ENCODE measurements at regions not wholly inside any gene's neighbourhood (a gene's known extent, or its start where the extent isn't known, plus 50 kb on each side); places are given as distances from the start of the nearest gene placed in this dataset.

DNA sequence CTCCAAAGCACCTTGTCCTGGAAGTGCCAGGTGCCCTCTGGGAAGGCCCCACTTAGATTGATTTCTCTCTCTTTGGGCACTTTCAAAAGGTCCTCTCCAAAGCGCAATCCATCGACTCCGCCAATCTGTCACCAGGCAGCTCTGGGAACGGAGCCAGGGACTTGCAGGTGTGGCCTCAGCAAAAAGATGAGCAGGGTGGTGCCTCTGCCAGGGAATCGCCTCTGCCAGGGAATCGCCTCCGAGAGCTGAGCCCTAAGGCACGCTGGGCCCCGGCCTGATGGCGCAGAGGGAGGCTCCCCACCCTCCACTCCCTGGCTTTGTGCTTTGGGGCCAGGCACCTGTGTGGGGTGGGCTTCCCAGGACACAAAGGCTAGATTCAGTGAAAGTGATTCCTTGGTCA is 1391.3 kb downstream of the TBC1D22A start:
- ATAC-seq (replicated peaks in 1 of 4) (no peak), DNase-seq (no peak)
- H3K4me3 ChIP-seq (ENCODE audit: control insufficient read depth in 1 of 2, extremely low read depth in 1 of 2, low read length in 1 of 2) = no peak overlapping the region
- Mint-ChIP-seq H3K4me1 (peaks cover 0 to 3% (median 0%) of the 10 kb centered on the region in 3 donors), H3K27me3 (no peaks in the 10 kb centered on the region), H3K4me3 (no peak overlapping the region), H3K9me3 (no peaks in the 10 kb centered on the region), H3K36me3 (no peaks in the 10 kb centered on the region), H3K27ac (no peak overlapping the region)
- WGBS (ENCODE audit: insufficient coverage) = 92% methylated on average over 5 of the region's 10 CpGs
- ChIA-PET POLR2A (no interaction called here), CTCF (no interaction called here)
- peaks cover 0 to 20% of the 10 kb centered on the region in 2 experiments for H3K27me3 ChIP-seq (replicated peaks in 1 of 2; ENCODE audit: control insufficient read depth in 2 of 2, extremely low read depth in 1 of 2, insufficient read depth in 2 of 2, low read length in 1 of 2)
- H3K27ac ChIP-seq (ENCODE audit: low read length) = no peak overlapping the region
- no peaks in the 10 kb centered on the region for H3K9me3 ChIP-seq
- no peaks in the 10 kb centered on the region for H3K36me3 ChIP-seq (ENCODE audit: control insufficient read depth in 2 of 2, extremely low read depth in 1 of 2, insufficient read depth in 1 of 2, low read length in 1 of 2)
- no peaks in the 10 kb centered on the region for H3K4me1 ChIP-seq (ENCODE audit: control insufficient read depth in 1 of 2, extremely low read depth in 1 of 2, insufficient read depth in 2 of 2, low read length in 2 of 2)

DNA sequence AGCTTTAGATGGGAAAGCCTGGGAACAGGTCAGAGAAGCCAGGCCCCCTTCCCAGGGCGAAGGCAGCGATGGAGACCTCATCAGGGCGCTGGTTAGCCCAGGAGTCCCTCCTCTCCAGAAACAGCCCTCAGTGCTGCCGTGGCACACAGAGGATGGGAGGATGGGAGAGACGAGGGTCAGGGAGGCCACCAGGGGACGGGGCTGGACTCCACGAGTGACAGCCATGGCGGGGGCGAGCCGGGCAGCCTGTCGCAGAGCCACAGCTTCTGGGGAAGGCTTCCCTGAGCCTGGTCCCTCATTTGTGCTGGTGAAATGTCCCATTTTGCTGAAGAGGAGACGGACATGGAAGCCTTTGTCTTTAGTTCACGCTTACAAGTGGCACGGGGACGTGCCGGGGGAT is 1390.5 kb downstream of the TBC1D22A start:
- 92% methylated on average over 12 of the region's 16 CpGs for WGBS (ENCODE audit: insufficient coverage)
- Mint-ChIP-seq H3K9me3 (no peaks in the 10 kb centered on the region), H3K36me3 (no peaks in the 10 kb centered on the region), H3K4me3 (no peak overlapping the region), H3K4me1 (peaks cover 0 to 3% (median 0%) of the 10 kb centered on the region in 3 donors), H3K27ac (no peak overlapping the region), H3K27me3 (no peaks in the 10 kb centered on the region)
- Histone ChIP-seq H3K36me3 (ENCODE audit: control insufficient read depth in 2 of 2, extremely low read depth in 1 of 2, insufficient read depth in 1 of 2, low read length in 1 of 2) (no peaks in the 10 kb centered on the region), H3K4me3 (ENCODE audit: control insufficient read depth in 1 of 2, extremely low read depth in 1 of 2, low read length in 1 of 2) (no peak overlapping the region), H3K9me3 (no peaks in the 10 kb centered on the region), H3K4me1 (ENCODE audit: control insufficient read depth in 1 of 2, extremely low read depth in 1 of 2, insufficient read depth in 2 of 2, low read length in 2 of 2) (no peaks in the 10 kb centered on the region), H3K27me3 (replicated peaks in 1 of 2; ENCODE audit: control insufficient read depth in 2 of 2, extremely low read depth in 1 of 2, insufficient read depth in 2 of 2, low read length in 1 of 2) (peaks cover 0 to 25% of the 10 kb centered on the region in 2 experiments), H3K27ac (ENCODE audit: low read length) (no peak overlapping the region)
- DNase-seq (no peak), ATAC-seq (replicated peaks in 1 of 4) (no peak)
- ChIA-PET POLR2A (no interaction called here), CTCF (no interaction called here)

DNA sequence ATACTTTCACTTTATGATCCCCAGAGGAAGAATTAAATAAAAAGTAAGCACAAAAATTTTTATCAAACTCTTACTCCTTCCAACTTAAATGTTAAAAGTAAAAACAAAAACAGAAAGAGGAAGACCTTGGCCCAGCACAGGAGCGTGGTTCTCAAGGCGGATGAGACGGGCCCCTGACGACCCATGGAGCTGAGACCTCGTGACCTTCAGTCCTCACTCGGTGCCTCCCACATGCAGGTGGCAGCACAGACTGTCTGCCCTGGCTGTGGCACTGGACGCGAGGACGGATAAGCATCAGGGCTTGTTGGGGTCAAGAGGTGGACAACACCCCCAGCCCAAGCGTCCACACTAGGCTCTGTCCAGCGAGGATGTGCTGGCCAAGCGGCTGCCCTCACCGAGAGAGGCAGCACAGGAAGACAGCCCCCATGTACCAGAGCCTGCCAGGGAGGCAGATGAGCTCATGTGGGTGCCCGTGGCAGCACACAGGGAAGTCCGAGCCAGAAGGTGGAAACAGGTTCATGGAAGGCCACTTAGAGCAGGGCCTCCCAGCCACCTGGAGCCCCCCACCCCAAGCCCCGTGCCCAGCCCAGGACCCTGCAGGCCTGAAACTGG is 1389.8 kb downstream of the TBC1D22A start:
- ATAC-seq (replicated peaks in 1 of 4) (no peak), DNase-seq (no peak)
- H3K36me3 Mint-ChIP-seq = no peaks in the 10 kb centered on the region
- H3K4me3 ChIP-seq (ENCODE audit: control insufficient read depth in 1 of 2, extremely low read depth in 1 of 2, low read length in 1 of 2) = no peak overlapping the region
- no peaks in the 10 kb centered on the region for H3K9me3 Mint-ChIP-seq
- H3K4me1 ChIP-seq (ENCODE audit: control insufficient read depth in 1 of 2, extremely low read depth in 1 of 2, insufficient read depth in 2 of 2, low read length in 2 of 2) = no peaks in the 10 kb centered on the region
- no peaks in the 10 kb centered on the region for H3K27me3 Mint-ChIP-seq
- no peaks in the 10 kb centered on the region for H3K9me3 ChIP-seq
- CTCF ChIA-PET = no interaction called here
- H3K27ac ChIP-seq (ENCODE audit: low read length) = no peak overlapping the region
- WGBS (ENCODE audit: insufficient coverage) = 55% methylated on average over 15 of the region's 16 CpGs
- H3K4me1 Mint-ChIP-seq = peaks cover 0 to 3% (median 0%) of the 10 kb centered on the region in 3 donors
- H3K27me3 ChIP-seq (replicated peaks in 1 of 2; ENCODE audit: control insufficient read depth in 2 of 2, extremely low read depth in 1 of 2, insufficient read depth in 2 of 2, low read length in 1 of 2) = peaks cover 0 to 27% of the 10 kb centered on the region in 2 experiments
- H3K36me3 ChIP-seq (ENCODE audit: control insufficient read depth in 2 of 2, extremely low read depth in 1 of 2, insufficient read depth in 1 of 2, low read length in 1 of 2) = no peaks in the 10 kb centered on the region
- H3K27ac Mint-ChIP-seq = no peak overlapping the region
- H3K4me3 Mint-ChIP-seq = no peak overlapping the region
- POLR2A ChIA-PET = no interaction called here

DNA sequence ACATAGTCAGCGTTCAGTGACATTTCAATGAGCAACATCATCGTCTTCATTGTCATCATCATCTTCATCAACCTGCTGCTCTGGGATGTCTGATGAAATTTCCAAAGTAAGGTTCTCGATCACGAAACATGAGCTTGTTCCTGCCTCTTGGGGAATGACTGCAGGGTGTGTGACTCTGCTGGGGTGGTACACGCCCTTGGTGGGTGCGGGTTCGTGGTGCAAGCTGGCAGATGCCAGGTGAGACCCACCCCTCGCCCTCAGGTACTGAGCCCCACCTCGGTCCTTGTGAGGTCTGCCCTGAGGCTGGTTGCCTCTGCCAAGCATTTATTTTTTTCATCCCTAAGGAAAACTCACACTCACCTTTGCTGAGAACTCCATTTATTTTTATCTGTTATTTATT is 1389.2 kb downstream of the TBC1D22A start:
- Mint-ChIP-seq H3K9me3 (no peaks in the 10 kb centered on the region), H3K4me1 (peaks cover 0 to 3% (median 0%) of the 10 kb centered on the region in 3 donors), H3K36me3 (no peaks in the 10 kb centered on the region), H3K4me3 (no peak overlapping the region), H3K27me3 (no peaks in the 10 kb centered on the region), H3K27ac (no peak overlapping the region)
- H3K4me1 ChIP-seq (ENCODE audit: control insufficient read depth in 1 of 2, extremely low read depth in 1 of 2, insufficient read depth in 2 of 2, low read length in 2 of 2) = no peaks in the 10 kb centered on the region
- ATAC-seq (replicated peaks in 1 of 4) (no peak), DNase-seq (no peak)
- H3K27ac ChIP-seq (ENCODE audit: low read length) = no peak overlapping the region
- H3K4me3 ChIP-seq (ENCODE audit: control insufficient read depth in 1 of 2, extremely low read depth in 1 of 2, low read length in 1 of 2) = no peak overlapping the region
- no peaks in the 10 kb centered on the region for H3K36me3 ChIP-seq (ENCODE audit: control insufficient read depth in 2 of 2, extremely low read depth in 1 of 2, insufficient read depth in 1 of 2, low read length in 1 of 2)
- WGBS (ENCODE audit: insufficient coverage) = 82% methylated on average over 5 of the region's 9 CpGs
- CTCF ChIA-PET = no interaction called here
- H3K27me3 ChIP-seq (replicated peaks in 1 of 2; ENCODE audit: control insufficient read depth in 2 of 2, extremely low read depth in 1 of 2, insufficient read depth in 2 of 2, low read length in 1 of 2) = peaks cover 0 to 28% of the 10 kb centered on the region in 2 experiments
- H3K9me3 ChIP-seq = no peaks in the 10 kb centered on the region
- POLR2A ChIA-PET = no interaction called here

DNA sequence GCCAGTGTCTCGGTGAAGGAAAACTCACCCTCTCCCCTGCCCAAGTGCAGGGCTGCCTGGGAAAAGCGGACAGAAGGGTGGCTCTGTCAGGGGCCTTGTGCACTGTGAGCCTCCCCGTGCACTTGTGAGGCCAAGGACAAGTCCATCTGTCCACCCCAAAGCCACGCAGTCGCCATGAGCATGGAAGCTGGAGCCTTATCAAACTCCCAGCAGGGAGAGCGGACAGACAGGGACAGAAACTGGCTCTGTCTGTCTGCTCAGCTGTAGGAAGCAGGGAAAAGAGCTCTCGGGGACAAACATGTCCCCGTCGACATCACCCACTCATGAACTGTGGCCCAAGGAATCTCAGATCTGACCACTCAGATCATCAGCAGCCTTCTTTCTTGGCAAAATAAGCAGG is 1385.4 kb downstream of the TBC1D22A start:
- CTCF ChIA-PET = no interaction called here
- no peaks in the 10 kb centered on the region for H3K36me3 ChIP-seq (ENCODE audit: control insufficient read depth in 2 of 2, extremely low read depth in 1 of 2, insufficient read depth in 1 of 2, low read length in 1 of 2)
- 79% methylated on average over 9 of the region's 9 CpGs for WGBS (ENCODE audit: insufficient coverage)
- H3K4me1 Mint-ChIP-seq = peaks cover 0 to 3% (median 0%) of the 10 kb centered on the region in 3 donors
- POLR2A ChIA-PET = no interaction called here
- H3K4me3 Mint-ChIP-seq = no peak overlapping the region
- H3K27me3 Mint-ChIP-seq = peaks cover 18 to 24% of the 10 kb centered on the region in 2 donors
- peaks cover 0 to 5% (median 0%) of the 10 kb centered on the region in 3 donors for H3K9me3 Mint-ChIP-seq
- H3K27ac ChIP-seq (ENCODE audit: low read length) = no peak overlapping the region
- H3K27ac Mint-ChIP-seq = no peak overlapping the region
- DNase-seq (no peak), ATAC-seq (replicated peaks in 1 of 4) (no peak)
- no peaks in the 10 kb centered on the region for H3K9me3 ChIP-seq
- H3K4me3 ChIP-seq (ENCODE audit: control insufficient read depth in 1 of 2, extremely low read depth in 1 of 2, low read length in 1 of 2) = no peak overlapping the region
- no peaks in the 10 kb centered on the region for H3K36me3 Mint-ChIP-seq
- H3K27me3 ChIP-seq (replicated peaks in 1 of 2; ENCODE audit: control insufficient read depth in 2 of 2, extremely low read depth in 1 of 2, insufficient read depth in 2 of 2, low read length in 1 of 2) = peaks cover 0 to 50% of the 10 kb centered on the region in 2 experiments
- H3K4me1 ChIP-seq (ENCODE audit: control insufficient read depth in 1 of 2, extremely low read depth in 1 of 2, insufficient read depth in 2 of 2, low read length in 2 of 2) = no peaks in the 10 kb centered on the region

DNA sequence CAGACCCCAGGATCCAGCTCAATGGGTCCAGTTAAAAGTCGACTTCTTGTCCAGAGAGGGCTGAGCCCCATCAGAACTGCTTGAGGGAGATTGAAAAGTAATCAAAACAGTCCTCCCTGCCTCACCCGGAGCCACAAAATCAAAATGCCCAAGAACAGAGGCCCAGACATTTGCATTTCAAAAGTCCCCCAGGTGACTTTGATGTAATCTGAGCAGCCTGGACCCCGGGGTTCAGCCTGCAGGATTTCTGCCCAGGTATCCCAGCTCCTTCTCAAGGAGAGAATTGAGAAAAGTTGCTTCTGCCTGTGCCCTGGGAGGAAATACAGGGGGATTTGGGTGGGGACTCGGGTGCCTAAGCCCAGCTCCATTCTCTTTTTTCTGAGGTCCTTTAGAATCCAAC is 1385.0 kb downstream of the TBC1D22A start:
- no peak for DNase-seq
- Histone ChIP-seq H3K9me3 (no peaks in the 10 kb centered on the region), H3K4me3 (ENCODE audit: control insufficient read depth in 1 of 2, extremely low read depth in 1 of 2, low read length in 1 of 2) (no peak overlapping the region), H3K4me1 (ENCODE audit: control insufficient read depth in 1 of 2, extremely low read depth in 1 of 2, insufficient read depth in 2 of 2, low read length in 2 of 2) (no peaks in the 10 kb centered on the region), H3K36me3 (ENCODE audit: control insufficient read depth in 2 of 2, extremely low read depth in 1 of 2, insufficient read depth in 1 of 2, low read length in 1 of 2) (no peaks in the 10 kb centered on the region), H3K27ac (ENCODE audit: low read length) (no peak overlapping the region), H3K27me3 (replicated peaks in 1 of 2; ENCODE audit: control insufficient read depth in 2 of 2, extremely low read depth in 1 of 2, insufficient read depth in 2 of 2, low read length in 1 of 2) (peaks cover 0 to 46% of the 10 kb centered on the region in 2 experiments)
- CTCF ChIA-PET = no interaction called here
- Mint-ChIP-seq H3K36me3 (no peaks in the 10 kb centered on the region), H3K4me3 (no peak overlapping the region), H3K9me3 (peaks cover 0 to 5% (median 0%) of the 10 kb centered on the region in 3 donors), H3K27me3 (peaks cover 20 to 24% of the 10 kb centered on the region in 2 donors), H3K4me1 (peaks cover 0 to 3% (median 0%) of the 10 kb centered on the region in 3 donors), H3K27ac (no peak overlapping the region)
- POLR2A ChIA-PET = no interaction called here
- no peak for ATAC-seq (replicated peaks in 1 of 4)
- 100% methylated on average over 1 of the region's 4 CpGs for WGBS (ENCODE audit: insufficient coverage)

GRCh38 chr22:48146426-48146825 is 1384.0 kb downstream of the TBC1D22A start:
- CTCF ChIA-PET = no interaction called here
- WGBS (ENCODE audit: insufficient coverage) = 24% methylated on average over 6 of the region's 6 CpGs
- H3K27me3 Mint-ChIP-seq = peaks cover 20 to 24% of the 10 kb centered on the region in 2 donors

More at GRCh38 chr22:48146426-48146825, 1384.0 kb downstream of the TBC1D22A start:
- no peak overlapping the region for H3K4me3 ChIP-seq (ENCODE audit: control insufficient read depth in 1 of 2, extremely low read depth in 1 of 2, low read length in 1 of 2)
- Mint-ChIP-seq H3K4me3 (no peak overlapping the region), H3K9me3 (peaks cover 0 to 5% (median 0%) of the 10 kb centered on the region in 3 donors), H3K36me3 (no peaks in the 10 kb centered on the region), H3K4me1 (no peaks in the 10 kb centered on the region), H3K27ac (no peak overlapping the region)
- no peaks in the 10 kb centered on the region for H3K4me1 ChIP-seq (ENCODE audit: control insufficient read depth in 1 of 2, extremely low read depth in 1 of 2, insufficient read depth in 2 of 2, low read length in 2 of 2)
- no peaks in the 10 kb centered on the region for H3K9me3 ChIP-seq
- no peak overlapping the region for H3K27ac ChIP-seq (ENCODE audit: low read length)
- peaks cover 0 to 46% of the 10 kb centered on the region in 2 experiments for H3K27me3 ChIP-seq (replicated peaks in 1 of 2; ENCODE audit: control insufficient read depth in 2 of 2, extremely low read depth in 1 of 2, insufficient read depth in 2 of 2, low read length in 1 of 2)
- POLR2A ChIA-PET = no interaction called here
- H3K36me3 ChIP-seq (ENCODE audit: control insufficient read depth in 2 of 2, extremely low read depth in 1 of 2, insufficient read depth in 1 of 2, low read length in 1 of 2) = no peaks in the 10 kb centered on the region
- DNase-seq = no peak
- ATAC-seq (replicated peaks in 1 of 4) = no peak

All from T-cell (primary cell).